ENCODE measurements at regions not wholly inside any gene's neighbourhood (a gene's known extent, or its start where the extent isn't known, plus 50 kb on each side); places are given as distances from the start of the nearest gene placed in this dataset.

GRCh38 chr4:28106155-28106554, 1245.5 kb downstream of the STIM2 start:
- no peak for DNase-seq (ENCODE audit: low spot score)
- H3K9me3 Mint-ChIP-seq: no peaks in the 10 kb centered on the region
- H3K36me3 ChIP-seq (ENCODE audit: insufficient read depth): no peaks in the 10 kb centered on the region
- H2AFZ ChIP-seq: no peak overlapping the region
- no peaks in the 10 kb centered on the region for H3K27me3 ChIP-seq (ENCODE audit: insufficient read depth)
- no peaks in the 10 kb centered on the region for H3K9me2 ChIP-seq (ENCODE audit: insufficient read depth)
- TF ChIP-seq JUNB (IDR thresholded peaks at IDR 0.05; ENCODE audit: unreplicated experiment): no peak
- no peak for TF ChIP-seq NANOG (IDR thresholded peaks at IDR 0.05; ENCODE audit: borderline replicate concordance)
- TF ChIP-seq ZNF114 (CRISPR knock-in tag; IDR thresholded peaks at IDR 0.05): no peak
- TF ChIP-seq, protein P1, sequence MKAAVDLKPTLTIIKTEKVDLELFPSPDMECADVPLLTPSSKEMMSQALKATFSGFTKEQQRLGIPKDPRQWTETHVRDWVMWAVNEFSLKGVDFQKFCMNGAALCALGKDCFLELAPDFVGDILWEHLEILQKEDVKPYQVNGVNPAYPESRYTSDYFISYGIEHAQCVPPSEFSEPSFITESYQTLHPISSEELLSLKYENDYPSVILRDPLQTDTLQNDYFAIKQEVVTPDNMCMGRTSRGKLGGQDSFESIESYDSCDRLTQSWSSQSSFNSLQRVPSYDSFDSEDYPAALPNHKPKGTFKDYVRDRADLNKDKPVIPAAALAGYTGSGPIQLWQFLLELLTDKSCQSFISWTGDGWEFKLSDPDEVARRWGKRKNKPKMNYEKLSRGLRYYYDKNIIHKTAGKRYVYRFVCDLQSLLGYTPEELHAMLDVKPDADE (IDR thresholded peaks at IDR 0.05): no peak
- TF ChIP-seq EZH2phosphoT487 (IDR thresholded peaks at IDR 0.05; ENCODE audit: unreplicated experiment): no peak
- TF ChIP-seq CREB1 (CRISPR knock-in tag; IDR thresholded peaks at IDR 0.05; ENCODE audit: low read depth): no peak
- no peak for TF ChIP-seq REST (IDR thresholded peaks at IDR 0.05; ENCODE audit: unreplicated experiment)
- TF ChIP-seq ZNF331 (CRISPR knock-in tag; IDR thresholded peaks at IDR 0.05; ENCODE audit: low read depth): no peak
- no peak for TF ChIP-seq POLR2AphosphoS5 (IDR thresholded peaks at IDR 0.05; ENCODE audit: low read depth)
- TF ChIP-seq EZH2 (IDR thresholded peaks at IDR 0.05; ENCODE audit: low read depth, unreplicated experiment): no peak
- no peak for TF ChIP-seq CTCF (conservative IDR thresholded peaks at IDR 0.05; ENCODE audit: low read depth in 2 of 2)
- H3K27ac ChIP-seq (ENCODE audit: low read depth): no peak overlapping the region
- no peaks in the 10 kb centered on the region for H3F3A ChIP-seq (replicated peaks; ENCODE audit: low read depth)
- no peak overlapping the region for H3K4me2 ChIP-seq
- no peak overlapping the region for H3K4me3 ChIP-seq
- no peaks in the 10 kb centered on the region for H3K4me1 Mint-ChIP-seq
- ATAC-seq: no peak
- no peaks in the 10 kb centered on the region for H3K4me1 ChIP-seq (ENCODE audit: insufficient read depth)
- no peaks in the 10 kb centered on the region for H3K79me2 ChIP-seq (replicated peaks; ENCODE audit: insufficient read depth)
- H3K27ac Mint-ChIP-seq: no peak overlapping the region
- H4K20me1 ChIP-seq (replicated peaks; ENCODE audit: insufficient read depth): no peaks in the 10 kb centered on the region
- H3K4me3 Mint-ChIP-seq: no peak overlapping the region
- H3K36me3 Mint-ChIP-seq (ENCODE audit: low read depth): no peaks in the 10 kb centered on the region
- H3K27me3 Mint-ChIP-seq (ENCODE audit: insufficient read depth, low read depth, poor library complexity): no peaks in the 10 kb centered on the region
